Mucosa of stomach (tissue), 1 donor: ENCODE measurements at regions not wholly inside any gene's neighbourhood (a gene's known extent, or its start where the extent isn't known, plus 50 kb on each side); places are given as distances from the start of the nearest gene placed in this dataset.

Source experiments
- H3K27me3 ChIP-seq: one replicate; pipeline ENCODE4 v1.7.0; 2013; ENCODE audit warnings: mild to moderate bottlenecking, low read length; ENCODE audit not compliant: control insufficient read depth, insufficient read depth
- H3K36me3 ChIP-seq: one replicate; pipeline ENCODE4 v1.7.0; 2013; ENCODE audit warnings: low read length; ENCODE audit not compliant: control insufficient read depth, insufficient read depth
- H3K4me1 ChIP-seq: one replicate; pipeline ENCODE4 v1.7.0; 2013; ENCODE audit warnings: mild to moderate bottlenecking, low read length; ENCODE audit not compliant: control insufficient read depth, insufficient read depth
- H3K4me3 ChIP-seq: one replicate; pipeline ENCODE4 v1.7.0; 2013; ENCODE audit warnings: low read length
- H3K9ac ChIP-seq: one replicate; pipeline ENCODE4 v1.7.0; 2013; ENCODE audit warnings: mild to moderate bottlenecking, low read length, moderate library complexity
- H3K9me3 ChIP-seq: one replicate; pipeline ENCODE4 v1.7.0; 2013; ENCODE audit warnings: mild to moderate bottlenecking, low read length, moderate library complexity; ENCODE audit not compliant: control insufficient read depth
- donor health status: Pancreatic carcinoma.

- Histone ChIP-seq H3K36me3 (no peaks in the 10 kb centered on the region), H3K4me3 (no peak overlapping the region), H3K9ac (no peak overlapping the region), H3K4me1 (no peaks in the 10 kb centered on the region), H3K27me3 (no peaks in the 10 kb centered on the region), H3K9me3 (no peaks in the 10 kb centered on the region)
These were observed 462.6 kb downstream of the TBC1D32 start for GRCh38 chr6:120871416-120872261.

DNA sequence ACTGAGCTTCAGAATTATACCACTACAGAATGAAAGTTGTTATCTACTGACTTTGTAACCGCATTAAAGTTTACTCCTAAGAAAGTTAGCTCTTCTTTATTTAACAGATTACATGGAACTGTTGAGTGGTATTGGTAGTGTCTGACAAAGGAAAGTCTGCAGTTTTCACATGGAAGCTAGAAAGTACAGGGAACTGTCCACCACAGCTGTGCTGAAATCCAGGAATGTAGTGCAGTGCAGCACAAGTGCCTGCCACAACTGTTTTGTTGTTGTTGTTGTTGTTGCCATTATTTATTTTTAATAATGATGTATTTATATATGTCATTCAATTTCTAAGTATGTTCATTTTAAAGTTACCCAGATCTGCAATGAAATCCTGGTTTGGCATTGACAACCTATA lies 464.9 kb downstream of the TBC1D32 start:
- Histone ChIP-seq H3K4me3 (no peak overlapping the region), H3K4me1 (no peaks in the 10 kb centered on the region), H3K9me3 (no peaks in the 10 kb centered on the region), H3K9ac (no peak overlapping the region), H3K36me3 (no peaks in the 10 kb centered on the region), H3K27me3 (no peaks in the 10 kb centered on the region)

- H3K36me3 ChIP-seq, result no peaks in the 10 kb centered on the region
- H3K9me3 ChIP-seq, result no peaks in the 10 kb centered on the region
- no peaks in the 10 kb centered on the region for H3K27me3 ChIP-seq
- H3K4me3 ChIP-seq, result no peak overlapping the region
- H3K9ac ChIP-seq, result no peak overlapping the region
- H3K4me1 ChIP-seq, result no peaks in the 10 kb centered on the region
These were observed 476.9 kb downstream of the TBC1D32 start for GRCh38 chr6:120857422-120857821.

- no peaks in the 10 kb centered on the region for H3K36me3 ChIP-seq
- no peak overlapping the region for H3K4me3 ChIP-seq
- no peaks in the 10 kb centered on the region for H3K4me1 ChIP-seq
- no peaks in the 10 kb centered on the region for H3K27me3 ChIP-seq
- H3K9ac ChIP-seq, result no peak overlapping the region
- H3K9me3 ChIP-seq, result no peaks in the 10 kb centered on the region
These were observed 479.7 kb downstream of the TBC1D32 start for GRCh38 chr6:120854583-120854982.

DNA sequence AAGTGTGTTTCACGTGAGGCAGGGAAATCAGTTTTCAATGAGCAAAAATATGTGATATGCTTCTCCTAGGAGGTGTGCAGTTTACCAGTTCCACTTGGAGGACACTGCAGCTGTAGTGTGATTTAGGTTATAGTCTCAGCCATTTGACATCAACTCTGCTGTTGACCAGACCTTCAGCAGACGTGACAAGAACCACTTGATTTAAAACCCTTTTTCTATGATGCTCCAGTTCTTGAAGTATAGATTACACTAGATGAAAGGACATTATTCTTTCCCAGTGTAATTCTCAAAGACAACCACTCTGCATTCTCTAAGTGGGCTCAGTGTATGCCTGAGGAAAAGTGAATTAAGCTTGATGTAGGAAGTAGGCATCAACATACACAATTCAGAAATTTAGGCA lies 480.8 kb downstream of the TBC1D32 start:
- H3K9me3 ChIP-seq, result no peaks in the 10 kb centered on the region
- H3K4me1 ChIP-seq, result no peaks in the 10 kb centered on the region
- H3K36me3 ChIP-seq, result no peaks in the 10 kb centered on the region
- no peaks in the 10 kb centered on the region for H3K27me3 ChIP-seq
- no peak overlapping the region for H3K9ac ChIP-seq
- H3K4me3 ChIP-seq, result no peak overlapping the region

GRCh38 chr6:120852293-120852849 lies 481.9 kb downstream of the TBC1D32 start:
- Histone ChIP-seq H3K4me3 (no peak overlapping the region), H3K36me3 (no peaks in the 10 kb centered on the region), H3K9ac (no peak overlapping the region), H3K9me3 (no peaks in the 10 kb centered on the region), H3K27me3 (no peaks in the 10 kb centered on the region), H3K4me1 (no peaks in the 10 kb centered on the region)

DNA sequence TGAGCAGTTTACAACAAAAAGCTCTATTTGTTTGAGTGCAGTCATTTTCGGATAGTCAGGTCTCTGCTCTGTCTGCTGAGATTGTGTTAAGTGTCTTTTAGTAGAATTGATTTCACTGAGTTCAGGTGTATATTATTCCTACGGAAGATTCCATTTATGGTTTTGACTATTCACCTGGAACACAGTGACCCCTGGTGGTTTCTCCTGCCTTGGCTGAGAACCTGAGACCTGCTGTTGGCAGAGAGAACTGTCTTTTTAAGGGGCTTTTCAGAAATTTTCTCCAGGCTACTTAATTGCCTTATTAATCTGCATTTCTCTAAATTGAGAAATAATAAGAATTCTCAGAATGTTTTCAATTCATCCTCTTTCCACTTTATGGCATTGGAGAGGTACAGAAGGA lies 508.0 kb downstream of the TBC1D32 start:
- Histone ChIP-seq H3K4me3 (no peak overlapping the region), H3K4me1 (no peaks in the 10 kb centered on the region), H3K27me3 (no peaks in the 10 kb centered on the region), H3K36me3 (no peaks in the 10 kb centered on the region), H3K9ac (no peak overlapping the region), H3K9me3 (no peaks in the 10 kb centered on the region)

GRCh38 chr6:120816794-120817193 lies 517.5 kb downstream of the TBC1D32 start:
- H3K9me3 ChIP-seq, result no peaks in the 10 kb centered on the region
- H3K36me3 ChIP-seq, result no peaks in the 10 kb centered on the region
- H3K9ac ChIP-seq, result no peak overlapping the region
- H3K4me3 ChIP-seq, result no peak overlapping the region
- no peaks in the 10 kb centered on the region for H3K27me3 ChIP-seq
- H3K4me1 ChIP-seq, result no peaks in the 10 kb centered on the region

DNA sequence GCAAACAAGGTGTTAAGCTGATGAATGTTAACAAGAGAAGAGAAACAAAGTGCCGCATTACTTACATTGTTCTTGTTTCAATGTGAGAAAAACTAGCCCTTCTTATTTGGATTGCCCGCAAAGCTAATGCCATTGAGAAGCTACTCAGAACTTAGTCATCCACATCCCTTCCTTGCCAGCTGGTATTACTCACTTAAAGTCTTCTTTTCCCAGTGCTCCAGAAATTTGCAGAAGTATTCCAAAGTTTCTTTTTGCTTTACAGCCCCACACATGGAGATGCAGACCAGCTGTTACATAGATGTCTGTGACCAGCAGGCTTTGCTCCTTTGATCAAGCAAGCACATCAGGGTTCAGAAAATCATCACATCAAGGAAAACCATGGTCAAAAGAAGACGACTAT lies 529.0 kb downstream of the TBC1D32 start:
- Histone ChIP-seq H3K27me3 (no peaks in the 10 kb centered on the region), H3K9me3 (no peaks in the 10 kb centered on the region), H3K36me3 (no peaks in the 10 kb centered on the region), H3K9ac (no peak overlapping the region), H3K4me1 (no peaks in the 10 kb centered on the region), H3K4me3 (no peak overlapping the region)

DNA sequence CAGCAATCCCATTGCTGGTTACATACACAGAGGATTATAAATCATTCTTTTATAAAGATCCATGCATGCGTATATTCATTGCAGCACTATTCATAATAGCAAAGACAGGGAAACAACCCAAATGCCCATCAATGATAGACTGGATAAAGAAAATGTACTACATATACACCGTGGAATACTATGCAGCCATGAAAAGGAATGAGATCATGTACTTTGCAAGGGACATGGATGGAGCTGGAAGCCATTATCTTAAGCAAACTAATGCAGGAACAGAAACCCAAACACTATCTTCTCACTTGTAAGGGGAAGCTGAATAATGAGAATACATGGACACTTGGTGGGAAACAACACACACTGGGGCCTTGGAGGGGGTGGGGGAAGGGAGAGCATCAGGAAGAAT lies 529.7 kb downstream of the TBC1D32 start:
- Histone ChIP-seq H3K27me3 (no peaks in the 10 kb centered on the region), H3K36me3 (no peaks in the 10 kb centered on the region), H3K4me1 (no peaks in the 10 kb centered on the region), H3K4me3 (no peak overlapping the region), H3K9ac (no peak overlapping the region), H3K9me3 (no peaks in the 10 kb centered on the region)

DNA sequence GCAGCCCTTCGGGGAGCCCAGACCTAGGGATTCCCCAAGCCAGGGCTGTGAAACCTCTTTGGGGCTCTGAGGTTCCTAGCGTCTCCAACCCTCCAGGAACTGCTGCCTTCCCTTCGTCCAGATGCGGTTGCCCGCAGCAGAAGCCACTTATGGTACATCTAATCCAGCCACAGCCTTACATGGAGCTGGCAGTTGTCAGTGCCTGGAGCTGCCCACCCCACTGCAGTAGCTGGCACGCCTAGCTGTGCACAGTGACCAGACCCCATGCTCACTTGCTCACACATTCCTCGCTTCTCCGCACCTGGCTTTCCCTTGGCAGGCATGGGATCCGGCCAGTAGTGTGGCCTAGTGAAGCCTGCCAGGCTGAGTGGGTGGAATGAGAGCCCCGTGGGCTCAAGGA lies 547.6 kb downstream of the TBC1D32 start:
- Histone ChIP-seq H3K27me3 (no peaks in the 10 kb centered on the region), H3K36me3 (no peaks in the 10 kb centered on the region), H3K4me3 (no peak overlapping the region), H3K9ac (no peak overlapping the region), H3K9me3 (no peaks in the 10 kb centered on the region), H3K4me1 (no peaks in the 10 kb centered on the region)

GRCh38 chr6:120786256-120786655 lies 548.0 kb downstream of the TBC1D32 start:
- Histone ChIP-seq H3K4me3 (no peak overlapping the region), H3K9ac (no peak overlapping the region), H3K36me3 (no peaks in the 10 kb centered on the region), H3K9me3 (no peaks in the 10 kb centered on the region), H3K27me3 (no peaks in the 10 kb centered on the region), H3K4me1 (no peaks in the 10 kb centered on the region)
